ENCODE measurements at regions not wholly inside any gene's neighbourhood (a gene's known extent, or its start where the extent isn't known, plus 50 kb on each side); places are given as distances from the start of the nearest gene placed in this dataset.

GRCh38 chr2:4678927-4679326, 975.6 kb downstream of the DCDC2C start:
- Histone ChIP-seq H3K9me3 (ENCODE audit: low read length) (peaks cover 54% of the 10 kb centered on the region), H3K4me3 (replicated peaks in 1 of 3; ENCODE audit: insufficient read depth in 1 of 3, low read depth in 2 of 3, low read length in 3 of 3) (no peak overlapping the region), H3K36me3 (replicated peaks in 1 of 2; ENCODE audit: control insufficient read depth in 1 of 2, insufficient read depth in 2 of 2, low read length in 2 of 2) (no peaks in the 10 kb centered on the region), H3K4me2 (ENCODE audit: low read depth, low read length) (no peak overlapping the region), H3K79me2 (ENCODE audit: insufficient read depth, low read length) (no peaks in the 10 kb centered on the region), H3K27ac (ENCODE audit: extremely low read length, insufficient read depth, low read length) (no peak overlapping the region), H2AFZ (ENCODE audit: low read length) (no peak overlapping the region), H4K20me1 (ENCODE audit: insufficient read depth, low read length) (no peaks in the 10 kb centered on the region), H3K27me3 (ENCODE audit: control insufficient read depth in 1 of 2, insufficient read depth in 2 of 2, low read length in 2 of 2) (no peaks in the 10 kb centered on the region; a peak in 1 of 5 replicates), H3K4me1 (ENCODE audit: insufficient read depth, low read length) (no peaks in the 10 kb centered on the region), H3K9ac (ENCODE audit: insufficient read depth, low read depth, low read length) (no peak overlapping the region)
- ATAC-seq (no peak), DNase-seq (ENCODE audit: low spot score) (no peak), FAIRE-seq (no peak)
- POLR2A ChIA-PET, result no interaction called here
- intact Hi-C loops (cut with micrococcal nuclease; ENCODE audit: unreplicated experiment), result no loop called here
- TF ChIP-seq ZNF501 (CRISPR knock-in tag; IDR thresholded peaks at IDR 0.05) (no peak), KLF11 (CRISPR knock-in tag; IDR thresholded peaks at IDR 0.05) (no peak), ZNF232 (CRISPR knock-in tag; IDR thresholded peaks at IDR 0.05; ENCODE audit: borderline replicate concordance) (no peak), MYC (CRISPR knock-in tag; IDR thresholded peaks at IDR 0.05; ENCODE audit: borderline replicate concordance) (no peak), ZNF773 (CRISPR knock-in tag; IDR thresholded peaks at IDR 0.05; ENCODE audit: borderline replicate concordance) (no peak), NFAT5 (CRISPR knock-in tag; IDR thresholded peaks at IDR 0.05) (no peak), ZFP41 (CRISPR knock-in tag; IDR thresholded peaks at IDR 0.05; ENCODE audit: borderline replicate concordance) (no peak), ZNF44 (CRISPR knock-in tag; IDR thresholded peaks at IDR 0.05) (no peak), ZNF570 (CRISPR knock-in tag; IDR thresholded peaks at IDR 0.05; ENCODE audit: borderline replicate concordance) (no peak), WIZ (CRISPR knock-in tag; IDR thresholded peaks at IDR 0.05) (no peak), IRX3 (CRISPR knock-in tag; IDR thresholded peaks at IDR 0.05; ENCODE audit: borderline replicate concordance, low read depth) (no peak)
- 5% methylated on average over 4 of the region's 4 CpGs for WGBS (ENCODE audit: low lambda C conversion rate)
- no TSS peak for BruUV-seq (replicated peaks)
- in situ Hi-C loops (cut with HindIII; ENCODE audit: extremely low pct_ligation_motif_present, low pct_unique_long_range_greater_than_20kb), result no loop called here
- CTCF ChIA-PET (ENCODE audit: low intra/inter-chr PET ratio, low total read pairs), result no interaction called here
